Erythroblast (primary cell): ENCODE measurements at regions not wholly inside any gene's neighbourhood (a gene's known extent, or its start where the extent isn't known, plus 50 kb on each side); places are given as distances from the start of the nearest gene placed in this dataset.

Experiments
- GATA1 ChIP-seq: IDR thresholded peaks from 2 replicates; pipeline ENCODE4 v1.6.1; 2011; ENCODE audit warnings: low read depth, mild to moderate bottlenecking, control low read depth, low read length, moderate library complexity
- POLR2A ChIP-seq: IDR thresholded peaks from 2 replicates; pipeline ENCODE4 v1.6.1; 2011; ENCODE audit warnings: mild to moderate bottlenecking, low read length

- no peak for TF ChIP-seq POLR2A
- TF ChIP-seq GATA1, result no peak
These were observed 78.1 kb downstream of the GP2 start for GRCh38 chr16:20249211-20249610.
